HL-60 (cell line): ENCODE measurements at regions not wholly inside any gene's neighbourhood (a gene's known extent, or its start where the extent isn't known, plus 50 kb on each side); places are given as distances from the start of the nearest gene placed in this dataset.

Experiments
- GABPA ChIP-seq: IDR thresholded peaks from 2 replicates; pipeline ENCODE4 v1.6.1; 2012; ENCODE audit warnings: low read depth
- POLR2AphosphoS5 ChIP-seq: IDR thresholded peaks from 2 replicates; pipeline ENCODE4 v1.6.1; 2012; ENCODE audit warnings: low read depth
- TF ChIP-seq, protein P1 (sequence below): IDR thresholded peaks from one replicate; pipeline ENCODE4 v1.5.1; 2011; ENCODE audit warnings: low read length, control low read depth, inconsistent platforms; ENCODE audit not compliant: insufficient read depth
- TF ChIP-seq, protein P2 (sequence below): IDR thresholded peaks from 2 replicates; pipeline ENCODE4 v1.6.1; 2012; ENCODE audit warnings: low read depth; ENCODE audit not compliant: insufficient replicate concordance

DNA sequence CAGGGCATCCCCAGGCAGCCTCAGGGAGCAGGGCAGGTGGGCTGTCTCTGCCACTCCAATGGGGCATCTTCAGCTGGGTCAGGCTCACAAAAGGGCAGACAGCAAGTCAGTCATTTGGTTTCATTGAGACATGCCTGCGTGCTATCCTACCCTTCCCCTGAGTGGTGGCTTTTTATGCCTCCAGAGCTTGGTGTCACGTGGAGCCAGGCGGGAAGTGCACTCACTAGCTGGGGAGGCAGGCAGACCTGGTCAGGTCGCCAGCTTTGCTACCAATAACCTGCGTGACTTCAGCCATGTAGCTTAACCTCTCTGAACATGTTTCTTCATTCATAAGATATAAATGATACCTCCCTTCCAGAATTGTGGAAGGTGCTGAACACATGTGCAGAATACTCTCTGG is 415.0 kb downstream of the SOX9 start:
- TF ChIP-seq, protein P1, sequence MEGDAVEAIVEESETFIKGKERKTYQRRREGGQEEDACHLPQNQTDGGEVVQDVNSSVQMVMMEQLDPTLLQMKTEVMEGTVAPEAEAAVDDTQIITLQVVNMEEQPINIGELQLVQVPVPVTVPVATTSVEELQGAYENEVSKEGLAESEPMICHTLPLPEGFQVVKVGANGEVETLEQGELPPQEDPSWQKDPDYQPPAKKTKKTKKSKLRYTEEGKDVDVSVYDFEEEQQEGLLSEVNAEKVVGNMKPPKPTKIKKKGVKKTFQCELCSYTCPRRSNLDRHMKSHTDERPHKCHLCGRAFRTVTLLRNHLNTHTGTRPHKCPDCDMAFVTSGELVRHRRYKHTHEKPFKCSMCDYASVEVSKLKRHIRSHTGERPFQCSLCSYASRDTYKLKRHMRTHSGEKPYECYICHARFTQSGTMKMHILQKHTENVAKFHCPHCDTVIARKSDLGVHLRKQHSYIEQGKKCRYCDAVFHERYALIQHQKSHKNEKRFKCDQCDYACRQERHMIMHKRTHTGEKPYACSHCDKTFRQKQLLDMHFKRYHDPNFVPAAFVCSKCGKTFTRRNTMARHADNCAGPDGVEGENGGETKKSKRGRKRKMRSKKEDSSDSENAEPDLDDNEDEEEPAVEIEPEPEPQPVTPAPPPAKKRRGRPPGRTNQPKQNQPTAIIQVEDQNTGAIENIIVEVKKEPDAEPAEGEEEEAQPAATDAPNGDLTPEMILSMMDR = no peak
- TF ChIP-seq GABPA (no peak), POLR2AphosphoS5 (no peak)
- TF ChIP-seq, protein P2, sequence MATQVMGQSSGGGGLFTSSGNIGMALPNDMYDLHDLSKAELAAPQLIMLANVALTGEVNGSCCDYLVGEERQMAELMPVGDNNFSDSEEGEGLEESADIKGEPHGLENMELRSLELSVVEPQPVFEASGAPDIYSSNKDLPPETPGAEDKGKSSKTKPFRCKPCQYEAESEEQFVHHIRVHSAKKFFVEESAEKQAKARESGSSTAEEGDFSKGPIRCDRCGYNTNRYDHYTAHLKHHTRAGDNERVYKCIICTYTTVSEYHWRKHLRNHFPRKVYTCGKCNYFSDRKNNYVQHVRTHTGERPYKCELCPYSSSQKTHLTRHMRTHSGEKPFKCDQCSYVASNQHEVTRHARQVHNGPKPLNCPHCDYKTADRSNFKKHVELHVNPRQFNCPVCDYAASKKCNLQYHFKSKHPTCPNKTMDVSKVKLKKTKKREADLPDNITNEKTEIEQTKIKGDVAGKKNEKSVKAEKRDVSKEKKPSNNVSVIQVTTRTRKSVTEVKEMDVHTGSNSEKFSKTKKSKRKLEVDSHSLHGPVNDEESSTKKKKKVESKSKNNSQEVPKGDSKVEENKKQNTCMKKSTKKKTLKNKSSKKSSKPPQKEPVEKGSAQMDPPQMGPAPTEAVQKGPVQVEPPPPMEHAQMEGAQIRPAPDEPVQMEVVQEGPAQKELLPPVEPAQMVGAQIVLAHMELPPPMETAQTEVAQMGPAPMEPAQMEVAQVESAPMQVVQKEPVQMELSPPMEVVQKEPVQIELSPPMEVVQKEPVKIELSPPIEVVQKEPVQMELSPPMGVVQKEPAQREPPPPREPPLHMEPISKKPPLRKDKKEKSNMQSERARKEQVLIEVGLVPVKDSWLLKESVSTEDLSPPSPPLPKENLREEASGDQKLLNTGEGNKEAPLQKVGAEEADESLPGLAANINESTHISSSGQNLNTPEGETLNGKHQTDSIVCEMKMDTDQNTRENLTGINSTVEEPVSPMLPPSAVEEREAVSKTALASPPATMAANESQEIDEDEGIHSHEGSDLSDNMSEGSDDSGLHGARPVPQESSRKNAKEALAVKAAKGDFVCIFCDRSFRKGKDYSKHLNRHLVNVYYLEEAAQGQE = no peak
